Activated gamma-delta T cell treated with anti-CD3 and anti-CD28 coated beads, Interleukin-2, amount 50 U/mL, for 16 hours (primary cell): ENCODE measurements at regions not wholly inside any gene's neighbourhood (a gene's known extent, or its start where the extent isn't known, plus 50 kb on each side); places are given as distances from the start of the nearest gene placed in this dataset.
"Not testable (repeated sequence)": the region's sequence is repeated elsewhere in the genome, so short reads cannot be mapped to it uniquely, and the experiment has no call there.

Experiments
- DNase-seq: peaks from one replicate; pipeline ENCODE4 v3.0.0-alpha.2; 2020; ENCODE audit warnings: low read depth

GRCh38 chr15:95741830-95742229 is 588.7 kb upstream of the NR2F2 start:
- DNase-seq: no peak

- no peak for DNase-seq
These were observed 588.2 kb upstream of the NR2F2 start for GRCh38 chr15:95742256-95742655.

GRCh38 chr15:95742836-95743235 is 587.7 kb upstream of the NR2F2 start:
- DNase-seq: no peak

GRCh38 chr15:95757171-95757570 is 573.3 kb upstream of the NR2F2 start:
- DNase-seq: no peak

- DNase-seq: no peak
These were observed 572.0 kb upstream of the NR2F2 start for GRCh38 chr15:95758451-95758850.

GRCh38 chr15:95758851-95759250 is 571.6 kb upstream of the NR2F2 start:
- no peak for DNase-seq

- DNase-seq: no peak
These were observed 570.0 kb upstream of the NR2F2 start for GRCh38 chr15:95760508-95760907.

- no peak for DNase-seq
These were observed 568.9 kb upstream of the NR2F2 start for GRCh38 chr15:95761501-95762165.

- DNase-seq: no peak
These were observed 567.1 kb upstream of the NR2F2 start for GRCh38 chr15:95763426-95763825.

GRCh38 chr15:95765161-95765560 is 565.3 kb upstream of the NR2F2 start:
- DNase-seq: no peak

GRCh38 chr15:95770196-95770595 is 560.3 kb upstream of the NR2F2 start:
- DNase-seq: no peak

GRCh38 chr15:95772982-95773381 is 557.5 kb upstream of the NR2F2 start:
- DNase-seq: no peak

GRCh38 chr15:95784508-95784907 is 546.0 kb upstream of the NR2F2 start:
- DNase-seq: no peak

- DNase-seq: not testable (repeated sequence)
These were observed 545.2 kb upstream of the NR2F2 start for GRCh38 chr15:95785276-95785675.

- DNase-seq: no peak
These were observed 537.3 kb upstream of the NR2F2 start for GRCh38 chr15:95793231-95793630.

GRCh38 chr15:95795386-95795785 is 535.1 kb upstream of the NR2F2 start:
- DNase-seq: no peak

- no peak for DNase-seq
These were observed 531.0 kb upstream of the NR2F2 start for GRCh38 chr15:95799286-95800200.

- no peak for DNase-seq
These were observed 526.0 kb upstream of the NR2F2 start for GRCh38 chr15:95804484-95804883.

- DNase-seq: no peak
These were observed 518.0 kb upstream of the NR2F2 start for GRCh38 chr15:95812491-95812890.

- DNase-seq: no peak
These were observed 515.6 kb upstream of the NR2F2 start for GRCh38 chr15:95814908-95815307.

GRCh38 chr15:95816591-95816990 is 513.9 kb upstream of the NR2F2 start:
- no peak for DNase-seq

- no peak for DNase-seq
These were observed 507.5 kb upstream of the NR2F2 start for GRCh38 chr15:95822961-95823360.

- no peak for DNase-seq
These were observed 505.3 kb upstream of the NR2F2 start for GRCh38 chr15:95825208-95825607.
